ENCODE measurements at regions not wholly inside any gene's neighbourhood (a gene's known extent, or its start where the extent isn't known, plus 50 kb on each side); places are given as distances from the start of the nearest gene placed in this dataset.

DNA sequence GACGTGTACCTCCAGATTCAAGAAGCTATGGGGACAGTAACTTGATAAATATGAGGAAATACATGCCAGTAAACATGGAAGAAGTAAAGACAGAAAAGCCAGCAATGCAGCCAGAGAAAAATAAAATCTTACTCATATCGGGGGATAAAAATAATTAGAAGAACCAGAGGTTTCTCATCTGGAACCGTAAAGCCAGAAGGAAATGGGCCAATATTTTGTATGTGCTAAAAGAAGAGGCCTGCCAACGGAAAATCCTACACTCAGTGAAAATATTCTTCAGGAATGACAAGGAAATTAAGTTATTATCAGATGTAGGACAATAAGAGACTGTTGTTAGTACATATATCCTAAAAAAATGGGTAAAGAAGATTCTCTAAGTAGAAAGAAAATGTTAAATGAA, 401.2 kb downstream of the CDC14C start:
- WGBS, 4 donors: 60 to 66% (median 63%) methylated on average over 4 of the region's 4 CpGs
- Histone ChIP-seq H3K9me3 (peaks cover 0 to 10% (median 0%) of the 10 kb centered on the region in 12 donors), H3K27ac (no peak overlapping the region), H3K4me1 (peaks cover 0 to 4% (median 0%) of the 10 kb centered on the region in 12 donors), H3K27me3 (no peaks in the 10 kb centered on the region), H3K36me3 (no peaks in the 10 kb centered on the region), H3K4me3 (no peak overlapping the region)
- no peak for DNase-seq
- intact Hi-C loops (cut with DNase I): no loop called here
- TF ChIP-seq, protein P1, sequence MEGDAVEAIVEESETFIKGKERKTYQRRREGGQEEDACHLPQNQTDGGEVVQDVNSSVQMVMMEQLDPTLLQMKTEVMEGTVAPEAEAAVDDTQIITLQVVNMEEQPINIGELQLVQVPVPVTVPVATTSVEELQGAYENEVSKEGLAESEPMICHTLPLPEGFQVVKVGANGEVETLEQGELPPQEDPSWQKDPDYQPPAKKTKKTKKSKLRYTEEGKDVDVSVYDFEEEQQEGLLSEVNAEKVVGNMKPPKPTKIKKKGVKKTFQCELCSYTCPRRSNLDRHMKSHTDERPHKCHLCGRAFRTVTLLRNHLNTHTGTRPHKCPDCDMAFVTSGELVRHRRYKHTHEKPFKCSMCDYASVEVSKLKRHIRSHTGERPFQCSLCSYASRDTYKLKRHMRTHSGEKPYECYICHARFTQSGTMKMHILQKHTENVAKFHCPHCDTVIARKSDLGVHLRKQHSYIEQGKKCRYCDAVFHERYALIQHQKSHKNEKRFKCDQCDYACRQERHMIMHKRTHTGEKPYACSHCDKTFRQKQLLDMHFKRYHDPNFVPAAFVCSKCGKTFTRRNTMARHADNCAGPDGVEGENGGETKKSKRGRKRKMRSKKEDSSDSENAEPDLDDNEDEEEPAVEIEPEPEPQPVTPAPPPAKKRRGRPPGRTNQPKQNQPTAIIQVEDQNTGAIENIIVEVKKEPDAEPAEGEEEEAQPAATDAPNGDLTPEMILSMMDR (IDR thresholded peaks at IDR 0.05): no peak
- TF ChIP-seq POLR2A (IDR thresholded peaks at IDR 0.05): no peak
- ATAC-seq: no peak

DNA sequence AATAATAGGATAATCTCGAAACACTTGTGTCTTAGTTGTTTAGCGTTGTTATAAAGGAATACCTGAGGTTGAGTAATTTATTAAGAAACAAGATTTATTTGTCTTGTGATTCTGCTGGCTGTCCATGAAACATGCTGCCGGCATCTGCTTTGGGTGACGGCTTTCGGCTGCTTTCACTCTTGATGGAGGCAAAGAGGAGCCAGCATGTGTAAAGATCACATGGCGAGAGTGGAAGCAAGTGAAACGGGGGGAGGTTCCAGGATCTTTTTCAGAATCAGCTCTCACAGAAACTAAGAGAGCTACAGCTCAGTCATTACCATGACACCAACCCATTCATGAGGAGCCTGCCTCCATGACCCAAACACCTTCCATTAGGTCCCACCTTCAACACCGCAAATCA, 402.8 kb downstream of the CDC14C start:
- 80 to 83% (median 82%) methylated on average over 8 of the region's 8 CpGs for WGBS, 4 donors
- intact Hi-C loops (cut with DNase I): no loop called here
- no peak overlapping the region for H3K27ac ChIP-seq
- H3K36me3 ChIP-seq: no peaks in the 10 kb centered on the region
- DNase-seq (no peak), ATAC-seq (no peak)
- TF ChIP-seq POLR2A (IDR thresholded peaks at IDR 0.05): no peak
- TF ChIP-seq, protein P1 (IDR thresholded peaks at IDR 0.05): no peak
- H3K27me3 ChIP-seq: no peaks in the 10 kb centered on the region
- H3K4me1 ChIP-seq: peaks cover 0 to 4% (median 0%) of the 10 kb centered on the region in 12 donors
- H3K9me3 ChIP-seq: peaks cover 0 to 10% (median 0%) of the 10 kb centered on the region in 12 donors
- no peak overlapping the region for H3K4me3 ChIP-seq

DNA sequence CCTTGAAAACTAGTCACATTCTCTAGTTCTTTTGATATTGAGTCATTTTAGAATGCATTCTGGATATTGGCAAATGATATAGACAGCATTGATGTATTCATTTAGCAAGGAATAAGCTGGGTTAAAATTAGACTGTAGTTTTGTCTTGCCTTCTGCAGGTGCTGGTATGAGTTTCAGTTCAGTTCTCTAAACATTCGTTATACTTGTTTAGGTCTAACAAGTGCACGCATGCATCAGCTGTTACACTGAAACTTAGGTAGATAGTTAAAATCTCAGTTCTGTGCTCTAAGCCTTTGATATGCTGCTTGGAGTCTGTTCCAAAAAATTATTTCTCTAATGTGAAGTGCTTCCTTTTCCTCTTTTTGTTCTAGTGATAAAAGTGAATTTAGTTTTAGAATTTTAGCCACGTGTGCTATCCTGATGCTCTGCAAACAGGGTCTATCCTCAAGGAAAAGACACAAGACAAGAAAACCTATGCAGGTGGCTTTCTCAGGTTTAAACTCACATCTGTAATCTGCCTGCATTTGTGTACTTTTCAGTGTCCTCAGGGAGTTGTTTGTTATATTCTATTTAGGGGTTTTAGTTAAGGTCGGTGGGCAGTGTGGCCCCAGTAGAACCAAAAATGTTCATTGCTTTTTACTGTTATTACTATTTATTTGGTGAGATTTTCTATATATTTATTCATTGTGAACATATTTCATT, 409.0 kb downstream of the CDC14C start:
- Histone ChIP-seq H3K36me3 (no peaks in the 10 kb centered on the region), H3K4me3 (no peak overlapping the region), H3K4me1 (no peaks in the 10 kb centered on the region), H3K27me3 (no peaks in the 10 kb centered on the region), H3K27ac (no peak overlapping the region), H3K9me3 (no peaks in the 10 kb centered on the region)
- no peak for ATAC-seq
- TF ChIP-seq, protein P1 (IDR thresholded peaks at IDR 0.05): no peak
- no peak for TF ChIP-seq POLR2A (IDR thresholded peaks at IDR 0.05)
- DNase-seq: no peak
- 75 to 81% (median 77%) methylated on average over 4 of the region's 4 CpGs for WGBS, 4 donors
- intact Hi-C loops (cut with DNase I): no loop called here

DNA sequence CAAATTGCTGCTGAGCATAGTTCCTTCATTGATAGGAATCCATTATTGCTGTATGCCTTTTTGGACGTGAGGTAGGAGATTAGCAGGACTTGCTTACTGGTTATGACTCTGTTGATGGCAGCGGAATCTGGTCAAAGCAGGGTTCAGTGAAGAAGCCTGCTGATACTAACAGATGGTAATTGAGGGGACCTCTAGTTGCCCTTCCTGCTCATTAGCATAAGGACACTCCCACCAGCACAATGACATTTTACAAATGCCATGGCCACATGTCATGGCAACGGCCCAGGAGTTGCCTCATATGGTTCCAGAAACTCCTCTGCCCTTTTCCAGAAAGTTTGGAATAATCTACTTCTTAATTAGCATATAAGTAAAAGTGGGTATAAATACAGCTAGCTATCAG, 417.5 kb downstream of the CDC14C start:
- no peaks in the 10 kb centered on the region for H3K27me3 ChIP-seq
- no peak for TF ChIP-seq POLR2A (IDR thresholded peaks at IDR 0.05)
- TF ChIP-seq, protein P1 (IDR thresholded peaks at IDR 0.05): no peak
- no peak for DNase-seq
- no peaks in the 10 kb centered on the region for H3K36me3 ChIP-seq
- no peaks in the 10 kb centered on the region for H3K4me1 ChIP-seq
- ATAC-seq: no peak
- no peak overlapping the region for H3K4me3 ChIP-seq
- intact Hi-C loops (cut with DNase I): loop anchor here in 1 of 10 donors (10.0 kb wide), 1 partner anchor 53 kb away; no protein-coding TSS in a partner anchor
- H3K27ac ChIP-seq: no peak overlapping the region
- WGBS, 4 donors: 82 to 84% (median 83%) methylated on average over 3 of the region's 3 CpGs
- H3K9me3 ChIP-seq: no peaks in the 10 kb centered on the region

Measured in heart left ventricle (tissue), 16 donors.